ENCODE measurements at regions not wholly inside any gene's neighbourhood (a gene's known extent, or its start where the extent isn't known, plus 50 kb on each side); places are given as distances from the start of the nearest gene placed in this dataset.

- no peak for TF ChIP-seq CTCF (IDR thresholded peaks at IDR 0.05 in 2 of 3, conservative IDR thresholded peaks at IDR 0.05 in 1 of 3; ENCODE audit: borderline replicate concordance in 1 of 3, insufficient read depth in 1 of 3, low read depth in 2 of 3, low read length in 2 of 3)
- TF ChIP-seq ATF3 (IDR thresholded peaks at IDR 0.05) = no peak
- no peak for TF ChIP-seq EZH2 (IDR thresholded peaks at IDR 0.05)
- TF ChIP-seq JUND (IDR thresholded peaks at IDR 0.05) = no peak
Measured at GRCh38 chr1:163412221-163412620, 90.5 kb downstream of the NUF2 start (continued).

GRCh38 chr1:163414778-163415177 is 93.0 kb downstream of the NUF2 start:
- Histone ChIP-seq H3K9me2 (ENCODE audit: insufficient read depth) (no peaks in the 10 kb centered on the region), H3K79me2 (ENCODE audit: insufficient read depth, low read length) (no peaks in the 10 kb centered on the region), H3K27me3 (ENCODE audit: insufficient read depth, low read length) (peaks cover 7% of the 10 kb centered on the region; the same call in 1 of the 2 replicates), H3K4me1 (ENCODE audit: control insufficient read depth in 1 of 2, insufficient read depth in 2 of 2, low read length in 2 of 2) (no peaks in the 10 kb centered on the region), H3K9ac (ENCODE audit: low read length) (no peak overlapping the region), H3K27ac (ENCODE audit: low read depth, low read length) (no peak overlapping the region), H3K36me3 (ENCODE audit: control insufficient read depth in 1 of 2, insufficient read depth in 2 of 2, low read length in 2 of 2) (no peaks in the 10 kb centered on the region), H3K4me2 (ENCODE audit: low read length) (no peak overlapping the region), H3K4me3 (replicated peaks in 1 of 2; ENCODE audit: low read depth in 1 of 2, low read length in 2 of 2) (no peak overlapping the region), H3K9me3 (ENCODE audit: control insufficient read depth in 1 of 2, insufficient read depth in 1 of 2, low read depth in 1 of 2, low read length in 2 of 2) (no peaks in the 10 kb centered on the region), H2AFZ (ENCODE audit: low read depth, low read length, poor library complexity, severe bottlenecking) (no peak overlapping the region), H4K20me1 (ENCODE audit: insufficient read depth) (no peaks in the 10 kb centered on the region)
- ChIA-PET CTCF (no interaction called here), RAD21 (ENCODE audit: low non-redundant PET in 1 of 2, low total read pairs in 2 of 2, uncharacterized antibody in 2 of 2, unreplicated experiment in 2 of 2) (no interaction called here), POLR2A (no interaction called here)
- TF ChIP-seq ZFX (IDR thresholded peaks at IDR 0.05) = no peak
- TF ChIP-seq POLR2A (IDR thresholded peaks at IDR 0.05; ENCODE audit: borderline replicate concordance, extremely low read depth, insufficient read depth, insufficient read length) = no peak
- TF ChIP-seq, protein P1, sequence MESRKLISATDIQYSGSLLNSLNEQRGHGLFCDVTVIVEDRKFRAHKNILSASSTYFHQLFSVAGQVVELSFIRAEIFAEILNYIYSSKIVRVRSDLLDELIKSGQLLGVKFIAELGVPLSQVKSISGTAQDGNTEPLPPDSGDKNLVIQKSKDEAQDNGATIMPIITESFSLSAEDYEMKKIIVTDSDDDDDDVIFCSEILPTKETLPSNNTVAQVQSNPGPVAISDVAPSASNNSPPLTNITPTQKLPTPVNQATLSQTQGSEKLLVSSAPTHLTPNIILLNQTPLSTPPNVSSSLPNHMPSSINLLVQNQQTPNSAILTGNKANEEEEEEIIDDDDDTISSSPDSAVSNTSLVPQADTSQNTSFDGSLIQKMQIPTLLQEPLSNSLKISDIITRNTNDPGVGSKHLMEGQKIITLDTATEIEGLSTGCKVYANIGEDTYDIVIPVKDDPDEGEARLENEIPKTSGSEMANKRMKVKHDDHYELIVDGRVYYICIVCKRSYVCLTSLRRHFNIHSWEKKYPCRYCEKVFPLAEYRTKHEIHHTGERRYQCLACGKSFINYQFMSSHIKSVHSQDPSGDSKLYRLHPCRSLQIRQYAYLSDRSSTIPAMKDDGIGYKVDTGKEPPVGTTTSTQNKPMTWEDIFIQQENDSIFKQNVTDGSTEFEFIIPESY (IDR thresholded peaks at IDR 0.05; ENCODE audit: extremely low read depth, insufficient replicate concordance, low read length) = no peak
- no peak for TF ChIP-seq SRF (IDR thresholded peaks at IDR 0.05; ENCODE audit: low read depth)
- TF ChIP-seq RAD21 (IDR thresholded peaks at IDR 0.05; ENCODE audit: low read depth) = no peak
- no TSS peak for BruUV-seq (replicated peaks)
- ATAC-seq (no peak), DNase-seq (ENCODE audit: low read depth, low spot score) (no peak)
- intact Hi-C loops (cut with micrococcal nuclease) = loop anchor here (5.0 kb wide), 1 partner anchor 1373 kb away; no protein-coding TSS in a partner anchor

All from HCT116 (cell line).